PC-9 (cell line): ENCODE measurements at regions not wholly inside any gene's neighbourhood (a gene's known extent, or its start where the extent isn't known, plus 50 kb on each side); places are given as distances from the start of the nearest gene placed in this dataset.

ENCODE experiments used
- BruUV-seq: library from RNA; stranded (reverse); fragments of 400-500 nt; replicated peaks from 2 replicates; lab custom pipeline; 2021; lab: Mats Ljungman, UMichigan
- CTCF ChIA-PET: fragments of 300-600 bp; sonication (Branson Sonifier 250); formaldehyde crosslinking; loops from one replicate; lab custom pipeline; 2022; ENCODE audit warnings: antibody characterized with exemption; lab: Charles Lee
- POLR2A ChIA-PET: fragments of 300-600 bp; sonication (Branson Sonifier 250); formaldehyde crosslinking; loops from one replicate; lab custom pipeline; 2022; ENCODE audit warnings: antibody characterized with exemption; ENCODE audit not compliant: unreplicated experiment; lab: Charles Lee
- DNase-seq, 2 experiments: peaks; one replicate each; pipeline versions ENCODE4 v3.0.0 to v3.0.0-alpha.2; 2015 to 2022; ENCODE audit warnings: mixed read lengths in 1 of 2
- H2AFZ ChIP-seq: fragments of 200-600 bp; sonication (generic); 2 replicates; pipeline ENCODE4 v1.8.1; 2017; ENCODE audit warnings: antibody characterized with exemption
- H3F3A ChIP-seq: fragments of 200-600 bp; sonication (generic); 2 replicates; pipeline ENCODE4 v1.8.1; 2017; ENCODE audit warnings: antibody characterized with exemption, mild to moderate bottlenecking, low read depth; ENCODE audit not compliant: insufficient read depth
- H3K27ac ChIP-seq: fragments of 200-600 bp; sonication (generic); 2 replicates; pipeline ENCODE4 v1.6.1; 2016; ENCODE audit warnings: mixed run types
- H3K27me3 ChIP-seq: fragments of 200-600 bp; sonication (generic); 2 replicates; pipeline ENCODE4 v1.6.1; 2016; ENCODE audit warnings: low read depth, mixed run types; ENCODE audit not compliant: insufficient read depth
- H3K36me3 ChIP-seq: fragments of 200-600 bp; sonication (generic); 2 replicates; pipeline ENCODE4 v1.6.1; 2016; ENCODE audit warnings: low read depth, mixed run types
- H3K4me1 ChIP-seq: fragments of 200-600 bp; sonication (generic); replicated peaks from 2 replicates; pipeline ENCODE4 v1.6.1; 2016; ENCODE audit warnings: mixed run types; ENCODE audit not compliant: insufficient read depth
- H3K4me2 ChIP-seq: fragments of 200-600 bp; sonication (generic); 2 replicates; pipeline ENCODE4 v1.6.1; 2017; ENCODE audit warnings: mixed run types
- H3K4me3 ChIP-seq: fragments of 200-600 bp; sonication (generic); 2 replicates; pipeline ENCODE4 v1.6.1; 2016; ENCODE audit warnings: mixed run types
- H3K79me2 ChIP-seq: fragments of 200-600 bp; sonication (generic); 2 replicates; pipeline ENCODE4 v1.6.1; 2017; ENCODE audit warnings: low read depth, mixed run types
- H3K9me2 ChIP-seq: fragments of 200-600 bp; sonication (generic); 2 replicates; pipeline ENCODE4 v1.8.1; 2017; ENCODE audit warnings: mild to moderate bottlenecking; ENCODE audit not compliant: insufficient read depth
- H3K9me3 ChIP-seq: fragments of 200-600 bp; sonication (generic); 2 replicates; pipeline ENCODE4 v1.8.1; 2016; ENCODE audit warnings: low read depth; ENCODE audit not compliant: insufficient read depth
- H4K20me1 ChIP-seq: fragments of 200-600 bp; sonication (generic); 2 replicates; pipeline ENCODE4 v1.8.1; 2017; ENCODE audit not compliant: insufficient read depth
- CTCF ChIP-seq: fragments of 200-600 bp; sonication (generic); conservative IDR thresholded peaks from 2 replicates; pipeline ENCODE4 v1.6.1; 2017; ENCODE audit warnings: mixed run types, antibody characterized with exemption, mild to moderate bottlenecking, moderate library complexity
- EZH2 ChIP-seq: fragments of 200-600 bp; sonication (generic); IDR thresholded peaks from 2 replicates; pipeline ENCODE4 v1.8.0; 2017; ENCODE audit warnings: antibody characterized with exemption, low read depth
- intact Hi-C: fragments of 100-400 bp; cut with micrococcal nuclease; formaldehyde crosslinking; loops from one replicate; pipeline ENCODE4 v1.10.0; 2022; ENCODE audit not compliant: unreplicated experiment

GRCh38 chr10:121309164-121309563 lies 289.1 kb downstream of the FGFR2 start:
- no peaks in the 10 kb centered on the region for H3K4me1 ChIP-seq
- no peak for TF ChIP-seq EZH2
- TF ChIP-seq CTCF: no peak
- no peaks in the 10 kb centered on the region for H3K79me2 ChIP-seq
- POLR2A ChIA-PET: no interaction called here
- peaks cover 16% of the 10 kb centered on the region for H3K27me3 ChIP-seq
- H3K27ac ChIP-seq: no peak overlapping the region
- H3K36me3 ChIP-seq: no peaks in the 10 kb centered on the region
- no peaks in the 10 kb centered on the region for H3K9me3 ChIP-seq
- no peak overlapping the region for H2AFZ ChIP-seq
- CTCF ChIA-PET: no interaction called here
- BruUV-seq: no TSS peak
- H3K4me2 ChIP-seq: no peak overlapping the region
- no peak overlapping the region for H3K4me3 ChIP-seq
- H3K9me2 ChIP-seq: no peaks in the 10 kb centered on the region
- H4K20me1 ChIP-seq: no peaks in the 10 kb centered on the region
- no peak for DNase-seq
- H3F3A ChIP-seq: no peaks in the 10 kb centered on the region
- intact Hi-C loops: no loop called here

GRCh38 chr10:121310151-121310711 lies 288.0 kb downstream of the FGFR2 start:
- TF ChIP-seq CTCF: no peak
- no peak for TF ChIP-seq EZH2
- no peak for DNase-seq
- ChIA-PET CTCF (no interaction called here), POLR2A (no interaction called here)
- Histone ChIP-seq H3K27ac (no peak overlapping the region), H2AFZ (no peak overlapping the region), H3K4me2 (no peak overlapping the region), H3F3A (no peaks in the 10 kb centered on the region), H4K20me1 (no peaks in the 10 kb centered on the region), H3K4me3 (no peak overlapping the region), H3K79me2 (no peaks in the 10 kb centered on the region), H3K4me1 (no peaks in the 10 kb centered on the region), H3K9me2 (no peaks in the 10 kb centered on the region), H3K36me3 (no peaks in the 10 kb centered on the region), H3K9me3 (no peaks in the 10 kb centered on the region), H3K27me3 (peaks cover 13% of the 10 kb centered on the region; the same call in 1 of the 2 replicates)
- intact Hi-C loops: no loop called here
- no TSS peak for BruUV-seq

GRCh38 chr10:121311812-121312443 lies 286.3 kb downstream of the FGFR2 start:
- Histone ChIP-seq H3K27me3 (peaks cover 8% of the 10 kb centered on the region; the same call in 1 of the 2 replicates), H3K36me3 (no peaks in the 10 kb centered on the region), H3F3A (no peaks in the 10 kb centered on the region), H4K20me1 (no peaks in the 10 kb centered on the region), H3K9me2 (no peaks in the 10 kb centered on the region), H3K4me2 (no peak overlapping the region), H3K9me3 (no peaks in the 10 kb centered on the region), H3K27ac (no peak overlapping the region), H3K4me3 (no peak overlapping the region), H3K79me2 (no peaks in the 10 kb centered on the region), H2AFZ (no peak overlapping the region), H3K4me1 (no peaks in the 10 kb centered on the region)
- ChIA-PET POLR2A (no interaction called here), CTCF (no interaction called here)
- no peak for DNase-seq
- TF ChIP-seq EZH2 (no peak), CTCF (no peak)
- BruUV-seq: no TSS peak
- intact Hi-C loops: no loop called here
